ENCODE measurements at regions not wholly inside any gene's neighbourhood (a gene's known extent, or its start where the extent isn't known, plus 50 kb on each side); places are given as distances from the start of the nearest gene placed in this dataset.

DNA sequence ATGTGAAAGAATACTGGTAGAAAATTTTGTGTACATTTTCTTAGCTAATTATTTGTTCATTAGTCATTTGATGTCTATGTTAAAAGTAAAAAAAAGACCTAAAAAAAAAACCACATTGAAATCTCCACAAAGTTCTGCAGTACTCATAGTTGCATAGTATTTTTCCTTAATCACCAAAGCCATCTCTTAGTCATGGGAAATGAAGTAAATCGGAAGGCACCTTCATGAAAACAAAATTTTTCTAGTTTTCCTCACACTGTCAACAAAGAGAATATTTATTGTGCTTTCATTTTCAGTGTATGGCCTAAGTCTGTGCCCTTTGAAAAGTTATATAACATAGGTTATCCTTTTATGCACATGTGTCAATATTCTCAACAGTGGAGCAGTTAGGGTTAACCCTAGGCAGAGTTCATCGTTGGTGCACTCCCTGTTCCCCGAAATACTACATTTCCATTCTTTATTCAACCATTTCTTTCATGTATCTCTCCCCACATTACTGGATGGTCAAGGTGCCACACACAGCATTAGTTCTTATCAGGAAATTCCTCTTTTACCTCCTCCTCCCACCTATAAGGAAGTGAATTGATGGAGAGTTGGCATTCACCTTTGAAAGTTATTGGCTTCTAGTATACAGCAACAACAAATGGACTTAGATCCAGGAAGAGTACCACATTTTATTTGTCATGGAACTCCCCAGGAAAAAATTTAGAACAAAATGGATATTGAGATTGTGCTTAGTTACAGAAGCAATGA is 93.1 kb downstream of the NUDT12 start:
- TF ChIP-seq, protein P1, sequence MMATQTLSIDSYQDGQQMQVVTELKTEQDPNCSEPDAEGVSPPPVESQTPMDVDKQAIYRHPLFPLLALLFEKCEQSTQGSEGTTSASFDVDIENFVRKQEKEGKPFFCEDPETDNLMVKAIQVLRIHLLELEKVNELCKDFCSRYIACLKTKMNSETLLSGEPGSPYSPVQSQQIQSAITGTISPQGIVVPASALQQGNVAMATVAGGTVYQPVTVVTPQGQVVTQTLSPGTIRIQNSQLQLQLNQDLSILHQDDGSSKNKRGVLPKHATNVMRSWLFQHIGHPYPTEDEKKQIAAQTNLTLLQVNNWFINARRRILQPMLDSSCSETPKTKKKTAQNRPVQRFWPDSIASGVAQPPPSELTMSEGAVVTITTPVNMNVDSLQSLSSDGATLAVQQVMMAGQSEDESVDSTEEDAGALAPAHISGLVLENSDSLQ (IDR thresholded peaks at IDR 0.05): no peak
- no peak for TF ChIP-seq TARDBP (IDR thresholded peaks at IDR 0.05)
- no peak for TF ChIP-seq ARNT (IDR thresholded peaks at IDR 0.05)
- TF ChIP-seq FOXM1 (IDR thresholded peaks at IDR 0.05; ENCODE audit: borderline replicate concordance): no peak
- TF ChIP-seq BHLHE40 (IDR thresholded peaks at IDR 0.05; ENCODE audit: borderline replicate concordance): no peak
